Common myeloid progenitor, CD34-positive (primary cell): ENCODE measurements at regions not wholly inside any gene's neighbourhood (a gene's known extent, or its start where the extent isn't known, plus 50 kb on each side); places are given as distances from the start of the nearest gene placed in this dataset.

Source experiments
- CTCF ChIA-PET: fragments of 350-600 bp; sonication (Branson Sonifier 250); formaldehyde crosslinking; loops from one replicate; lab custom pipeline; 2021; ENCODE audit warnings: antibody characterized with exemption; lab: Charles Lee
- POLR2A ChIA-PET: fragments of 350-600 bp; sonication (Branson Sonifier 250); formaldehyde crosslinking; loops from one replicate; lab custom pipeline; 2021; ENCODE audit warnings: antibody characterized with exemption; lab: Charles Lee
- DNase-seq, 3 donors: peaks; one replicate each; pipeline versions ENCODE4 v3.0.0 to v3.0.0-alpha.2; 2013
- H3K27ac ChIP-seq, 2 experiments: 1 replicate in 1 of 2; 2 replicates in 1 of 2; pipeline ENCODE4 v1.7.0; 2013; ENCODE audit warnings: inconsistent platforms in 2 of 2, low read length in 2 of 2, mild to moderate bottlenecking in 2 of 2, low read depth in 1 of 2, moderate library complexity in 1 of 2; ENCODE audit not compliant: severe bottlenecking in 2 of 2, insufficient read depth in 1 of 2, poor library complexity in 1 of 2
- H3K27me3 ChIP-seq, 5 experiments: replicated peaks in 2 of 5; 1 replicate in 3 of 5; 2 replicates in 2 of 5; pipeline versions ENCODE4 v1.6.1 to v1.7.0; 2013; ENCODE audit warnings: low read length in 4 of 5, mild to moderate bottlenecking in 2 of 5, moderate library complexity in 2 of 5, inconsistent platforms in 1 of 5; ENCODE audit not compliant: insufficient read depth in 5 of 5, control insufficient read depth in 4 of 5
- H3K36me3 ChIP-seq, 4 experiments: 1 replicate in 2 of 4; 2 replicates in 2 of 4; pipeline versions ENCODE4 v1.6.1 to v1.7.0; 2013; ENCODE audit warnings: low read length in 3 of 4, control low read depth in 1 of 4, mild to moderate bottlenecking in 1 of 4; ENCODE audit not compliant: control insufficient read depth in 4 of 4, insufficient read depth in 4 of 4
- H3K4me1 ChIP-seq, 4 experiments: 1 replicate in 3 of 4; 2 replicates in 1 of 4; pipeline versions ENCODE4 v1.6.1 to v1.7.1; 2013; ENCODE audit warnings: low read length in 3 of 4, mild to moderate bottlenecking in 3 of 4, control low read depth in 1 of 4, inconsistent platforms in 1 of 4, moderate library complexity in 1 of 4; ENCODE audit not compliant: control insufficient read depth in 4 of 4, insufficient read depth in 4 of 4; ENCODE audit errors: control extremely low read depth in 1 of 4
- H3K4me3 ChIP-seq, 7 experiments: 1 replicate in 4 of 7; 2 replicates in 3 of 7; pipeline versions ENCODE4 v1.5.1 to v1.7.0; 2013; ENCODE audit warnings: mild to moderate bottlenecking in 7 of 7, low read length in 6 of 7, moderate library complexity in 6 of 7, inconsistent platforms in 2 of 7, low read depth in 2 of 7, control low read depth in 1 of 7; ENCODE audit not compliant: insufficient read depth in 4 of 7, control insufficient read depth in 1 of 7; ENCODE audit errors: extremely low read depth in 1 of 7
- H3K9me3 ChIP-seq, 5 experiments: 1 replicate in 4 of 5; 2 replicates in 1 of 5; pipeline versions ENCODE4 v1.6.1 to v1.7.1; 2013; ENCODE audit warnings: low read length in 4 of 5, mild to moderate bottlenecking in 2 of 5, inconsistent platforms in 1 of 5, low read depth in 1 of 5, moderate library complexity in 1 of 5; ENCODE audit not compliant: control insufficient read depth in 4 of 5, insufficient read depth in 2 of 5; ENCODE audit errors: control extremely low read depth in 1 of 5
- WGBS: methylation state at CpG from one replicate; pipeline ENCODE4 v1.1.5; 2013; ENCODE audit not compliant: insufficient coverage; 5-methylcytosine and 5-hydroxymethylcytosine counted together

- no peaks in the 10 kb centered on the region for H3K9me3 ChIP-seq
- H3K4me1 ChIP-seq = peaks cover 0 to 23% (median 10%) of the 10 kb centered on the region in 4 experiments
- H3K27ac ChIP-seq = no peak overlapping the region
- CTCF ChIA-PET = no interaction called here
- no CpG with 5 or more reads among the region's 3 CpGs for WGBS
- no peaks in the 10 kb centered on the region for H3K27me3 ChIP-seq
- H3K36me3 ChIP-seq = no peaks in the 10 kb centered on the region
- H3K4me3 ChIP-seq = peak overlapping the region in 1 of 7 experiments; percentile 35
- DNase-seq = peak in 2 of 3 donors; percentile 51 to 54
- POLR2A ChIA-PET = no interaction called here
Observed at GRCh38 chr3:154783061-154783460, 297.1 kb upstream of the MME start.

- no peak overlapping the region for H3K4me3 ChIP-seq
- 86% methylated on average over 2 of the region's 2 CpGs for WGBS
- DNase-seq = no peak
Observed at GRCh38 chr3:154782151-154782550, 298.0 kb upstream of the MME start.

GRCh38 chr3:154781595-154781994, 298.5 kb upstream of the MME start:
- Histone ChIP-seq H3K4me3 (no peak overlapping the region), H3K4me1 (peaks cover 0 to 19% (median 10%) of the 10 kb centered on the region in 4 experiments), H3K9me3 (no peaks in the 10 kb centered on the region), H3K27me3 (no peaks in the 10 kb centered on the region), H3K27ac (no peak overlapping the region), H3K36me3 (no peaks in the 10 kb centered on the region)
- no peak for DNase-seq
- POLR2A ChIA-PET = no interaction called here
- CTCF ChIA-PET = no interaction called here
- WGBS = 95% methylated on average over 2 of the region's 3 CpGs

More at GRCh38 chr3:154782151-154782550, 298.0 kb upstream of the MME start:
- Histone ChIP-seq H3K4me1 (peaks cover 0 to 23% (median 10%) of the 10 kb centered on the region in 4 experiments), H3K36me3 (no peaks in the 10 kb centered on the region), H3K27ac (no peak overlapping the region), H3K9me3 (no peaks in the 10 kb centered on the region), H3K27me3 (no peaks in the 10 kb centered on the region)
- POLR2A ChIA-PET = no interaction called here
- CTCF ChIA-PET = no interaction called here

GRCh38 chr3:154780263-154780662, 299.9 kb upstream of the MME start:
- WGBS = no CpG with 5 or more reads among the region's 1 CpG
- CTCF ChIA-PET = no interaction called here
- POLR2A ChIA-PET = no interaction called here
- H3K27me3 ChIP-seq = no peaks in the 10 kb centered on the region
- no peaks in the 10 kb centered on the region for H3K36me3 ChIP-seq
- DNase-seq = no peak
- peaks cover 0 to 16% (median 8%) of the 10 kb centered on the region in 4 experiments for H3K4me1 ChIP-seq
- no peak overlapping the region for H3K27ac ChIP-seq
- H3K4me3 ChIP-seq = no peak overlapping the region
- H3K9me3 ChIP-seq = no peaks in the 10 kb centered on the region

- H3K36me3 ChIP-seq = no peaks in the 10 kb centered on the region
- DNase-seq = no peak
Observed at GRCh38 chr3:154779571-154779970, 300.5 kb upstream of the MME start.

GRCh38 chr3:154778057-154778456, 302.1 kb upstream of the MME start:
- H3K9me3 ChIP-seq = no peaks in the 10 kb centered on the region
- CTCF ChIA-PET = interaction anchor here (1.0 to 1.2 kb wide), 2 partner anchors 13 to 17 kb away, joined by 4 read pairs; no protein-coding TSS in a partner anchor
- no peak overlapping the region for H3K27ac ChIP-seq
- DNase-seq = no peak
- no peak overlapping the region for H3K4me3 ChIP-seq
- no CpG with 5 or more reads among the region's 1 CpG for WGBS
- peaks cover 0 to 8% (median under 1%) of the 10 kb centered on the region in 4 experiments for H3K4me1 ChIP-seq
- H3K36me3 ChIP-seq = no peaks in the 10 kb centered on the region
- no peaks in the 10 kb centered on the region for H3K27me3 ChIP-seq
- POLR2A ChIA-PET = no interaction called here

More at GRCh38 chr3:154779571-154779970, 300.5 kb upstream of the MME start:
- H3K9me3 ChIP-seq = no peaks in the 10 kb centered on the region
- CTCF ChIA-PET = no interaction called here
- H3K27ac ChIP-seq = no peak overlapping the region
- H3K4me3 ChIP-seq = no peak overlapping the region
- H3K4me1 ChIP-seq = peaks cover 0 to 16% (median 8%) of the 10 kb centered on the region in 4 experiments
- WGBS = 20% methylated on average over 1 of the region's 2 CpGs
- POLR2A ChIA-PET = no interaction called here
- H3K27me3 ChIP-seq = no peaks in the 10 kb centered on the region

- DNase-seq = no peak
- Histone ChIP-seq H3K27ac (no peak overlapping the region), H3K4me3 (no peak overlapping the region), H3K27me3 (no peaks in the 10 kb centered on the region), H3K9me3 (no peaks in the 10 kb centered on the region), H3K4me1 (peaks cover 0 to 5% (median 0%) of the 10 kb centered on the region in 4 experiments), H3K36me3 (no peaks in the 10 kb centered on the region)
- ChIA-PET POLR2A (no interaction called here), CTCF (no interaction called here)
- WGBS = 70% methylated on average over 2 of the region's 5 CpGs
Observed at GRCh38 chr3:154776549-154777225, 303.4 kb upstream of the MME start.
